ENCODE measurements at regions not wholly inside any gene's neighbourhood (a gene's known extent, or its start where the extent isn't known, plus 50 kb on each side); places are given as distances from the start of the nearest gene placed in this dataset.

GRCh38 chr6:91804981-91805380 lies 1218.1 kb upstream of the MAP3K7 start:
- DNase-seq (ENCODE audit: low spot score) = no peak

DNA sequence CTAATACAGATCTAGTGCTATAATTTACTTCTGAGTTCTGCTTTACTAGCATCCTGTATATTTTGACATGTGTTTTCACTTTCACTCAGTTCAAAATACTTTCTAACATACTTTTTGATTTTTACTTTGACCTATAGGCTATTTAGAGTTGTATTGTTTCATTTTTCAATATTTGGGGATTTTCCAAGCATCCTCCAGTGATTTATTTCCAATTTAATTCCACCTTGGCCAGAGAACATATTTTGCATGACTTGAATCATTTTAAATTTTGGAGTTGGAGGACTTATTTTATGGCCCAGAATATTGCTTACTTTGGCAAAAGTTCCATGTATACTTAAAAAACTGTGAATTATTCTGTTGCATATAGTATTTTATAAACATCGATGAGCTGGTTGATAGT lies 1215.6 kb upstream of the MAP3K7 start:
- no peak for DNase-seq (ENCODE audit: low spot score)

- DNase-seq (ENCODE audit: low spot score) = no peak
Observed at GRCh38 chr6:91796603-91797002, 1209.7 kb upstream of the MAP3K7 start.

DNA sequence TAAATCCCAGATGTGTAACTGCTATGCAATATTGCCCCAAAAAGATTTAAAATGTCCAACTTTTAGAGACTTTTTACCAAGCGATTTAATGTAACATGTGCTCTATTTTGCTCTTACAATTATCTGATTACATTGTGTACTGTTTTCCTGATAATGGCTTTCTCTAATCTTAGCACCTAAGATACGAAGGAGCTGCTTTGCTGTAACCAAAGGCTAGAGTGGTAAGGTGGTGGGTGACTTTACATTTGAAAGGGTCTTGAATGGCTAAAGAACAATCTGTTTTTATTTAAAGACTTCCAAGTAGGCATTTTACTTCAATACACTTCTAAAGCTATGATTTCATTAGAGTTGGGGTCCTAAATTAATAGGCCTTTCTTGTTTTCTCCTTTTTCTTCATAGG lies 1201.6 kb upstream of the MAP3K7 start:
- DNase-seq (ENCODE audit: low spot score) = no peak

DNA sequence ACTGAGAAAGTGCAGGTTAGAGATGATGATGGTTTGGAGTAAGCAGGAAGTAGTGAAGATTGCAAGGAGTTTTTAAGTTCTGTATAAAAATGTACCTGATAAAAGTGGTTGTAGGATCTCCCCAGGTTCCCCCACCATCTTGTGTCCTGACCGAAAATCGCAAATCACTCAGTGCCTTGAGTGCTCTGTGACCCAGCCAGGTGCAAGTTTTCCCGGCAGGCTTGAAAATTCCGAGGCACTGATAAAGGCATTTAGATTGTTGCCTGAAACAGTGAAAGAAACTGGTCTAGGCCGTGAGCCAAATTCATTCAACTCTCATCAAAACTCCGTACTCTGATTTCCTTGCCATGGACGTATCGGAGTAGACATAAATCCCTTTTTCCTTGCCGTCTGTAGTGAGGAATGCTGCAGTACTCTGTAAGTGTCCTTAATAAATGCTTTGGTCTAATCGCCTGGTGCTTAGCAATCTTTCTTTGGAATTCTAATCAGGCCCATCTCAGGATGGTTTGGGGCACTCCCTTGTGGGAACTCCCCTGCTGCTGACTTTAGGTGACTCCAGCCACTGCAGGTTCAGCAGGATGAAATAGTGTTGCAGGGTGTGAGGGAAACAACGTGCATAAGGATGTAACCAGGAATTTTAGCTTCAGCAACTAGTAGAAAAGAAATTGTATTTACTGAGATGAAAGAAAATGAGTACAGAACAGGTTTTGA lies 1199.8 kb upstream of the MAP3K7 start:
- DNase-seq (ENCODE audit: low spot score) = no peak

DNA sequence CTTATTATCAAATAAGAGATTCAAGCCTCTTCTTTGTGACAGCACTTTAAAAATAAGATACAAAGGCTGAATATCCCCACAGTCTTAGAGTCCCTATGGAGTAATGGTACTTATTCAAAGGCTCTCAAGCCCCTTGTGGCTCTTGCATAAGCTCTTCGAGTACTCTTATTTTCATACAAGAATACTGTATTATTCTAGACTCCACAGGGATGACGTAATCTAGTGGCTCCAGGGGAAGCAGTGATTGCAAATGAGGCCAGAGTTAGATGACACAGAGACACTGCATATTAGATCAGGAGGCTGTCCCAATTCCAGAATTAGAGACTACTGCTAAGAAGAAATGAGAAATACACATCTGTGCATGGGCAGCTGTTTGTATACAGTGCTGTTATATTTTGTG lies 1195.9 kb upstream of the MAP3K7 start:
- no peak for DNase-seq (ENCODE audit: low spot score)

DNA sequence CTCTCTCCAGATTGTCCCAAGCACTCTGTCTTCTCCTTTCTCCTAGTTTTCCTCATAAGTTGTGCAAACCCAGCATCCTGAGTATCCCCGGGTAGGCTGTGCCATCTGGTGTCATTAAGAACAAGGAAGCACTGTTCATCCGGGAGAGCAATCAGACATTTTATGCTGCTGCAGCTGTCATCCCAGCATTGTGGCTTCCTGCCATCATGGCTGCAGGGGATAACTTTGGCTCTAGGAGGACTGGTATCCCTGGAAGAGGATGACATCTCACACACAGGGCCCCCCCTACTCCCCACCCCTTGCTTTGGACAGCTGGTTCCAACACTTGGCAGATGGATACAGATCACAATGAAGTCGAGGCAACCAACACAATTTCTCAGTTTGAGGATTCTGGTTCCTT lies 1195.1 kb upstream of the MAP3K7 start:
- no peak for DNase-seq (ENCODE audit: low spot score)

DNA sequence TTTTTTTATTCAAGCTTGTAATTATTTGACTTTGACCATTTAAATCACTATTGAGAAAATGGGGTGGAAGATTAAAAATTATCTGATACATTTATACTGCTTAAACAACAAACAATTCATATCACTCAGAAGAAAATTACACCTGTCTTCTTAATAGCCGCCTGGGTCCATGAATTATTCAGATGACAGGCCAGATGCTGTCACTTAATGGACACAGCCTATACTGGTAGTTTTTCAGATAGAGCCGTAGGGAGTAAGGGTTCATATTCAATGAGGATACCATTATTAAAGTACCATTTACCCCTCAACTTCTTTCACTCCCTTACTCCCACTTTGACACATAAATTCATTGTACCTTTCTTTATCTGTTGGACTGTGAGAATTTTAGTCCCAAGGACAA lies 1193.4 kb upstream of the MAP3K7 start:
- DNase-seq (ENCODE audit: low spot score) = no peak

DNA sequence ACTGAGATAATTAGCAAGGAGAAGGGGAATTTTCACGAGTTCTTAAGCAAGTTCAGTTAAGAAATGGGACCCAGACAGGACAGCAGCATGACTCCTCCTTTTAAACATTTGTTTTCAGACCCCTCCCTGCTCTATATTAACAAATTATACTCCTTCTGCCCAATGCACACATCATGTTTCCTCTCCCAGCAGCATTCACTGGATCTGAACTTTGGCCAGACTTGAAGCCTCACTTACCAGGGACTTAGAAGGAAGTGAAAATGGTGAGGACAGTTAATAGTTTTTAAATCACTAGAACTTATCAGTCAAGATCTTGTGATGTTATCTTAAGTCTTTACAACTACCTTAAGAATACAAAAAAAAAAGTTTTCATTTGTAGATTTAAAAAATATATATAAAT lies 1174.7 kb upstream of the MAP3K7 start:
- no peak for DNase-seq (ENCODE audit: low spot score)

DNA sequence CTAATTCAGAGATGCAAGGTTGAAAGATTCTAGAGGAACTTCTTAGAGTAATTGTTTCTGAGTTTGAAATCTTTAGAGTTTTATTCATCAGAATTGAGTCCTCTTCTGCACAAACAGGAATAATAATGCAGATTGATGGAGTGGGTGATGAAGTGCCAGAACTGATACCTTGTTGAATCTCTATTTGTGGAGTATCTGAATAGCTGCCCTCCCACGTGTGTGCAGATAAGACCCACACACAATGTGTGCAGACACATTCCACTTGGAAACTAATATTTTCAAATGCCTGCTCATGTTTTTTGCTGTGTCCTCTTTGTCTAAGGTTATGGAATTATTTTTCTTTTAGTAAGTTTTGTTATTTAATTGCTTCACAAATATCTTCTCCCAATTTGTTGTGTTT lies 1167.8 kb upstream of the MAP3K7 start:
- DNase-seq (ENCODE audit: low spot score) = no peak

DNA sequence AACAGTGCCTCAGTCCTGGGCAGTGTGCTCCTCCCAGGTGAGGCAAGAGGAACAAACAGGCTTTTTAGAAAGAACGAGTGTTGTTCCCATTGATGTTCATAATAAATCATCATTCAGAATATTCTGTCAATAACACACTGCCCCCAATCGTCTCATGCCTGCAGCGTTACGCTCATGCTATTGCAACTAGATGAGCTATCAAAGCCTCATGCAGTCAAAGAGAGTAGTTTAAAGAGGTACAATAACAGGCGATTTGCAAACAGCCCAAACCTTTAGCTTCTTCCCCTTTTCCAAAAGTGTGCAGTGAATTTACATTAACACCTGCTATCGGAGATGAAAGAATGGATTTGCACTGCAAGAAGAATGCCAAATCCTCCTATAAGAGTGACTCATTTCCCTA lies 1164.7 kb upstream of the MAP3K7 start:
- DNase-seq (ENCODE audit: low spot score) = no peak

DNA sequence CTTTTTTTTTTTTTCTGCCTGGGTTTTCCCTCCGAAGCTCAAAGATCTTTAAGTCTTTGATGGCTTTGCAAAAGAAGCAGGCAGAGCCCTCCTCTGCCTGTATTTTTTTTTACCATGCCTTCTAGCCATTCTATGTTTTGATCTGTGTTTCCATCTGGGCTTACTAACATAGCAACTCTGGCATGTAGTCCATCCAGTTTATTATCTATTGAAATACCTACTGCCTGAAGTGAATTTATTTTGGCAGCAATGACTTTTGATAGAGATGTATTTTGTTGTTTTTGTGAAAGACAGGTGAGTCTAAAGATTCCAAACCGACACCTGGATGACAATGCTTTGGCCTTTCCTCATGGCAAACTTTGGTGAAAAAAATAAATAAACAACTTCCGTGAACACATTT lies 1157.7 kb upstream of the MAP3K7 start:
- DNase-seq (ENCODE audit: low spot score) = no peak

DNA sequence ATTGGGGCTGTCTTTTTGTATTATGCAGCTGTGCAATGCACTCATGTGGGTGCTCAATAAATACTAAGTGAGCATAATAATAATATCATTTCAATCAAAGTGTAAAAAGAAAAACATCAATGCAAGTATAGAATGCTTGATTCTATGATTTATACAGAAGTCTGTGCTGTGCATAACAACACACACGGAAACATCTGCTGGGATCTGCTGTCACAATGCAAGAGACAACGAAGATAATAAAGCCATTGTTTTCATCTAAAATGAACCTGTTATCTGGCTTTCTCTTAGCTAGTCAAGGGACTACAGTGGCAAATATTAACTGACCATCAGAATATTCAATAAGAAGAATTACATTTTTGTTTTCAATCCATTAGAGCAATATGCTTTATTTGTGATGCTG lies 1156.9 kb upstream of the MAP3K7 start:
- no peak for DNase-seq (ENCODE audit: low spot score)

GRCh38 chr6:91731939-91732338 lies 1145.1 kb upstream of the MAP3K7 start:
- no peak for DNase-seq (ENCODE audit: low spot score)

GRCh38 chr6:91730710-91731109 lies 1143.8 kb upstream of the MAP3K7 start:
- no peak for DNase-seq (ENCODE audit: low spot score)

DNA sequence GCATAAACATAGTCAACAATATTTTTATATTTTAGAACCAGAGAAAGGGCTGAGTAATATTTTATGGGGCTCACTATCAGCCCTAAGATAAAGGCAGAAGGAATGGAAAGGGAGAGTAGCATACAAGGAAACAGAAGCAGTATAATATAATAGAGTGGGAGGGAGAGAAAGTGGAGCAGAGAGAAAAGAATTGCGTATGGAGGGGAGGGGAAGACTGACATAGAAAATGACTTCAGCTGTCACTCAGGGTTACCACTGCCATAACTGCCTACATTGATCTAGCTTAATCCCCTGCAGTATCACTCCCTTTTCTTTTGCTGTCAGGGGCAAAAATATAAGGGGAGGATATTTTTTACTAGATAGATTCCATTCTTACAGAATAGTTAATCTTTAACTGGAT lies 1133.5 kb upstream of the MAP3K7 start:
- no peak for DNase-seq (ENCODE audit: low spot score)

DNA sequence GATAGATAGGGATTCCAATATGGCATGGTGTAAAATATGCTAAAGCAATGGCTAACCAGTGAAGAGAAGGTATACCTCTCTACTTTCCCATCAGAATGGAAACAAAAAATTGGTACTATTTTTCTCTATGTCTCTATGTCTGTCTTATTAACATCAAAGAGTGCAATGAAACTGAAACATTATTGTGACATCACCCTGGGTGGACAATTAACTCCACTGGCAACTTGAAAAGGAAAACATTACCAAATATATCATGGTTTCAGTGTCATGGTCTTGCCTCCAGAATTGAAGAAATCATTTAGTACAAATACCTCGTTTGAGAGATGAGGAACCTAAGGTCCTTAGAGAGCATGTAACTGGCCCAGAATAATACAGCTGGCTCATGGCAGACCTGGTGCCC lies 1132.5 kb upstream of the MAP3K7 start:
- DNase-seq (ENCODE audit: low spot score) = no peak

GRCh38 chr6:91718198-91718597 lies 1131.3 kb upstream of the MAP3K7 start:
- DNase-seq (ENCODE audit: low spot score) = no peak

DNA sequence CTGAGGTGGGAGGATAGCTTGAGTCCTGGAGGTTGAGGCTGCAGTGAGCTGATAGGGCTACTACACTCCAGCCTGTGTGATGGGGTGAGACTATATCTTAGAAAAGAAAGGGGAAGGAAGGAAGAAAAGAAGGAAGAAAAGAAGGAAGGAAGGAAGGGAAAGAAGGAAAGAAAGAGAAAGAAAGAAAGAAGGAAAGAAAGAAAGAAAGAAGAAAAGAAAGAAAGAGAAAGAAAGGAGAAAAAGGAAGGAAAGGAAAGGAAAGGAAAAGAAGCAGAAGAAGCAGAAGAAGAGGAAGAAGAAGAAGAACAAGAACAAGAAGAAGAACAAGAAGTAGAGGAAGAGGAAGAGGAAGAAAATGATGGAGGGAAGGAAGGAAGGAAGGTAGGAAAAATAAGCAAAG lies 1130.2 kb upstream of the MAP3K7 start:
- DNase-seq (ENCODE audit: low spot score) = no peak

DNA sequence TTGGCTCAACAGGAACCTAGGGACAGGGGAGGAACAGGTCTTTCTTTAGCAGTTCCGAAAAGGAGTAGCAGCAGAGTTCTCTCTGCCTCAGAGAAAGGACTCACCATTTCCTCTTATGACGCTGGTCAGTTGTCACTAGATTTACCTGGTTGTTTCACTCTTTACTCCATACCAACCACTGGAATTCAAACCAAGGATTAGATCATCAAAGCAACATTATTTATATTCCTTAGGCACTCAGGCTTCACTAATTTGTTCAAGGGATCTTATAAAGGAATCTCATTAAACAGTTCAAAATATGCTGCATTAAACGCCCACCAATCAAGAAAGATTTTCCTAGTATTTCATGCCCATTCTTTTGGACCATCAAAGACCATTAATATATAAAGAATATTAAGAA lies 1129.5 kb upstream of the MAP3K7 start:
- DNase-seq (ENCODE audit: low spot score) = no peak

- no peak for DNase-seq (ENCODE audit: low spot score)
Observed at GRCh38 chr6:91715171-91715805, 1128.4 kb upstream of the MAP3K7 start.

DNA sequence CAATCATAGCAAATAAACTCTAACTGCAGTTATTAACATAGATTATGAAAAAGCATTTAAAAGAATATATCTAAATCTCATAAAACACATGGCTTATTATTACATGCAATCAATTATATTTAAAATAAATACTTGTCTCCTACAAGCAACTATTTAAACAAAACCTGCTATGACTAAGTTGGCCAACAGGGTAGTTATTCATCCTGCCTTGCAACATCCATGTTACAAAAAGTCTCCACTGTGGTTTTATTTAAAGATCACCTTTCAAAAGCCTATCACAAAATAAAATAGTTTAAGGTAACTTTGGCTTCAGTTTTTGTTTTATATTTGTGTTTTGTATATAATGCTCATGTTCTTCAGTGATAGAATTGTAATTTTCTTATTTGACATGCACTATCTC lies 1127.0 kb upstream of the MAP3K7 start:
- DNase-seq (ENCODE audit: low spot score) = no peak

DNA sequence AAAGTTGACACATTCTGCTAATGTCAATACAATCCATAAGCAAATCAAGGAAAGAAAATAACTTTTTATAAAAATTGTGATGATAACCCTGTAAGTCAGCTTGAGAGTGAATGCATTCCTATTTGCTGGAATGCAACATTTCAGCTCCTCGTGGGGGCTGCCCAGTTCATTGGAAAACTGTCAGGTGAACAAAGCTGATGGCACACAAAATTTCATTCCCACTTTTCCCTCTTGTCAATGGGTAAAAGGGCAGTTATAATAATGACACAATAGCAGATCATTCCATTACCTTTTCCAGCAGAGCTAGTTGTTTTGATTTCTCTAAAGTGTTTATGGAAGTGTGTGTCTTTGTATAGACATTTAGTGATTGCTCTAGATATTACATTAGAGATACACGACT lies 1124.6 kb upstream of the MAP3K7 start:
- DNase-seq (ENCODE audit: low spot score) = no peak

GRCh38 chr6:91710342-91710741 lies 1123.5 kb upstream of the MAP3K7 start:
- no peak for DNase-seq (ENCODE audit: low spot score)

All from CD4-positive, alpha-beta T cell treated with Interleukin-6 at 100 ng/mL for 8 hours (primary cell).